ENCODE measurements at regions not wholly inside any gene's neighbourhood (a gene's known extent, or its start where the extent isn't known, plus 50 kb on each side); places are given as distances from the start of the nearest gene placed in this dataset.

DNA sequence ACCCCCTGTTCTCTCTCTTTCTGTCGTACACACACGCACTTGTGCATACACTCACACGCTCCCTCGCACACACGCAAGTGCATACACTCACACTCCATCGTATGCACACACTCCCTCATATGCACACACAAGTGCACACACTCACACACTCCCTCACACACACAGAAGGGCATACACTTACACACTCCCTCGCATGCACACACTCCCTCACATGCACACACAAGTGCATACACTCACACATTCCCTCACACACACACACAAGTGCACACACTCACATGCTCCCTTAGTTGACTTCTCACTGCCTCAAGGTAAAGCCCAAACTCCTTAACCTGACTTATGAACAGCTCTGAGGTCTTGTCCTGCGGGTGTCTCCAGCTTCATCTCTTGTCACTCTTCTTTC lies 78.7 kb downstream of the NOG start:
- ChIA-PET CTCF (no interaction called here), POLR2A (no interaction called here)
- H3K27ac Mint-ChIP-seq: no peak overlapping the region
- intact Hi-C loops (cut with micrococcal nuclease): no loop called here
- H3K9me3 Mint-ChIP-seq: no peaks in the 10 kb centered on the region
- TF ChIP-seq, protein P1, sequence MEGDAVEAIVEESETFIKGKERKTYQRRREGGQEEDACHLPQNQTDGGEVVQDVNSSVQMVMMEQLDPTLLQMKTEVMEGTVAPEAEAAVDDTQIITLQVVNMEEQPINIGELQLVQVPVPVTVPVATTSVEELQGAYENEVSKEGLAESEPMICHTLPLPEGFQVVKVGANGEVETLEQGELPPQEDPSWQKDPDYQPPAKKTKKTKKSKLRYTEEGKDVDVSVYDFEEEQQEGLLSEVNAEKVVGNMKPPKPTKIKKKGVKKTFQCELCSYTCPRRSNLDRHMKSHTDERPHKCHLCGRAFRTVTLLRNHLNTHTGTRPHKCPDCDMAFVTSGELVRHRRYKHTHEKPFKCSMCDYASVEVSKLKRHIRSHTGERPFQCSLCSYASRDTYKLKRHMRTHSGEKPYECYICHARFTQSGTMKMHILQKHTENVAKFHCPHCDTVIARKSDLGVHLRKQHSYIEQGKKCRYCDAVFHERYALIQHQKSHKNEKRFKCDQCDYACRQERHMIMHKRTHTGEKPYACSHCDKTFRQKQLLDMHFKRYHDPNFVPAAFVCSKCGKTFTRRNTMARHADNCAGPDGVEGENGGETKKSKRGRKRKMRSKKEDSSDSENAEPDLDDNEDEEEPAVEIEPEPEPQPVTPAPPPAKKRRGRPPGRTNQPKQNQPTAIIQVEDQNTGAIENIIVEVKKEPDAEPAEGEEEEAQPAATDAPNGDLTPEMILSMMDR (IDR thresholded peaks at IDR 0.05): no peak
- peaks cover 26% of the 10 kb centered on the region for H3K27me3 Mint-ChIP-seq
- DNase-seq (no peak), ATAC-seq (ENCODE audit: low read depth) (no peak)
- H3K4me3 Mint-ChIP-seq: no peak overlapping the region
- no peaks in the 10 kb centered on the region for H3K4me1 Mint-ChIP-seq
- no peaks in the 10 kb centered on the region for H3K36me3 Mint-ChIP-seq (ENCODE audit: low read depth)

DNA sequence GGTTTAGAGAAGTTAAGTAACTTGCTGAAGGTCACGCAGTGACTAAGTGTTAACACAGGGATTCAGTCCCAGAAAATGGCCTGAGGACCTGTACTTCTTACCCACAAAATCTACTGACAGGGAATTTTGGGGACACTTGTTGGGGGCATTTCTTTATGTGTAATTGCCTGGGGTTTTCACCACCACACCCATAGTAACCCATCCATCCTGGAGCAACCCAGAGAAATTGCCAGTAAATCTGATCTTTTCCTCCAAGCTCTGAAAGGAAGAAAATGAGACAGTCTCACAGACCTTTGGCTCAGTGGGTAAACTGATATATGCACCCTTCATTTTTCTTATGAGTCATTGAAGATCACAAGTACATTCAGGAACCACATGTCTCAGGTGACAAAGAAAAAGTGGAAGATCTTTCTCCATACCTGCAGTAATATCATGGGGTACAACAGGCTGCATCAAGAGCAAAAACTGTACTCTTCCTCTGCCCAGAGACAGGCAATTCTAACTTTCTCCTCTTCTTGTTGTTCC lies 81.0 kb downstream of the NOG start:
- intact Hi-C loops (cut with micrococcal nuclease): no loop called here
- H3K27ac Mint-ChIP-seq: no peak overlapping the region
- H3K4me3 Mint-ChIP-seq: no peak overlapping the region
- H3K27me3 Mint-ChIP-seq: peaks cover 37% of the 10 kb centered on the region
- H3K36me3 Mint-ChIP-seq (ENCODE audit: low read depth): no peaks in the 10 kb centered on the region
- POLR2A ChIA-PET: no interaction called here
- H3K9me3 Mint-ChIP-seq: no peaks in the 10 kb centered on the region
- TF ChIP-seq, protein P1 (IDR thresholded peaks at IDR 0.05): no peak
- DNase-seq (no peak), ATAC-seq (ENCODE audit: low read depth) (no peak)
- H3K4me1 Mint-ChIP-seq: peaks cover 9% of the 10 kb centered on the region
- CTCF ChIA-PET: no interaction called here

DNA sequence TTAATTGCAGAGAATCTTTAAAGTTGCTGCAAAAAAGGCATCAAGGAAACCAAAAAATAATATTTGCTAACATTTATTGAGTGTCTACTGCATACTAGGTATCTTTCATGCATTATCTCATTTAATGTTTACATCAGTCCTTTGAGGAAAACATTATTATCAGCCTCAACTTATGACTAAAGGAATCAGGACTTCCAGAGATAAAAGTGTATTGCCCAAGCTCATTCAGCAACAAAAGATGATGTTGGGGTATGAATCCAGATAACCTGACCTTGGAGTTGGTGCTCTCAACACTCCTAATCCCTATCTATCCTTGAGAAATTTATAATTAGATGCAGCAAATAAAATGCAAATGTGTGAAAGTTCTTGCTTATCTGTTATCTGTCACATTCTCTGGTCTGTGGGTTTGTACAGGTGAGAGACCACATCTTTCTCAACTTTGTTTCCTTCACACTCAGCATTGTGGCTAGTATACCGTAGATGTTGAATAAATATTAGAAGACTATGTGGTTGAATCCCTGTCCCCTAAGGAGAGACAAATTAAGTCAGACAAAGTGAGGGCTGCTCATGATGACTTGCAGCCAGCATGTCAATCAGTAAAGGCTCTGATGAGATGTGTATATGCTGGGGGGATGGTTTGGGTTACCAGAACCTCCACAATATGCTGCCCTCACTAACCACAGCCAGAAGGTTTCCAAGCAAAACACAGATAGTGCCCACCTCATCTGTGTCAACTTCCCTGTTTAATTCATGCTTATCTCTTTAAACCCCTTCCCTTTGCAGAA lies 82.6 kb downstream of the NOG start:
- H3K9me3 Mint-ChIP-seq: no peaks in the 10 kb centered on the region
- no peak for DNase-seq
- no peak overlapping the region for H3K27ac Mint-ChIP-seq
- H3K27me3 Mint-ChIP-seq: peaks cover 40% of the 10 kb centered on the region
- ChIA-PET CTCF (no interaction called here), POLR2A (no interaction called here)
- no peaks in the 10 kb centered on the region for H3K36me3 Mint-ChIP-seq (ENCODE audit: low read depth)
- TF ChIP-seq, protein P1 (IDR thresholded peaks at IDR 0.05): no peak
- ATAC-seq (ENCODE audit: low read depth): no peak
- H3K4me3 Mint-ChIP-seq: no peak overlapping the region
- peaks cover 9% of the 10 kb centered on the region for H3K4me1 Mint-ChIP-seq
- intact Hi-C loops (cut with micrococcal nuclease): no loop called here

DNA sequence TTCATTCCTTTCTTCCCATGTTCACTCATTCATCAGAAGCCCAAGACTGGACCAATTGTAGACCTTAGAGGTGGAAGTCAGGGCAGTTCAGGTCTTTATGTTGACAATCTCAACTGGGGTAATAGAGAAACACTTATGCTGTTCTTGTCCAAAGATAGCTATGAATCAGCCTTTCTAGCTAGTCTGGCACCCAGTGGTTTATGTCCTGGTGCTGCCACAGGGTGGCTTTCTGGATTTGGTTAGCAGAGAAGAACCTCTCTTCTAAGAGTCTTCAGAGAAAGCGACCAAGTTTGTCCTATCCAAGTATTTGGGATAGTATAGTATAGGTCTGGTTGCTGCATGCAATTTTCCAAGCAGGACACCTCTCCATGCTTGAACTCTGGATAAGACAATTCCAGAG lies 83.3 kb downstream of the NOG start:
- H3K4me3 Mint-ChIP-seq: no peak overlapping the region

More for the DNA sequence above, 83.3 kb downstream of the NOG start:
- TF ChIP-seq, protein P1 (IDR thresholded peaks at IDR 0.05): no peak
- Mint-ChIP-seq H3K27me3 (peaks cover 40% of the 10 kb centered on the region), H3K27ac (no peak overlapping the region), H3K9me3 (no peaks in the 10 kb centered on the region), H3K4me1 (peaks cover 9% of the 10 kb centered on the region), H3K36me3 (ENCODE audit: low read depth) (no peaks in the 10 kb centered on the region)
- DNase-seq (no peak), ATAC-seq (ENCODE audit: low read depth) (no peak)
- CTCF ChIA-PET: no interaction called here
- POLR2A ChIA-PET: no interaction called here
- intact Hi-C loops (cut with micrococcal nuclease): no loop called here
